Neural progenitor cell (in vitro differentiated cells): ENCODE measurements at regions not wholly inside any gene's neighbourhood (a gene's known extent, or its start where the extent isn't known, plus 50 kb on each side); places are given as distances from the start of the nearest gene placed in this dataset.

ENCODE experiments used
- CTCF ChIP-seq: fragments of 200-600 bp; sonication (generic); IDR thresholded peaks from 2 replicates; pipeline ENCODE4 v1.5.1; 2017; ENCODE audit warnings: antibody characterized with exemption, mild to moderate bottlenecking
- EZH2 ChIP-seq: fragments of 200-600 bp; sonication (generic); IDR thresholded peaks from 2 replicates; pipeline ENCODE4 v1.6.1; 2017; ENCODE audit warnings: antibody characterized with exemption, mild to moderate bottlenecking, moderate library complexity
- EZH2phosphoT487 ChIP-seq: fragments of 200-600 bp; sonication (generic); IDR thresholded peaks from 2 replicates; pipeline ENCODE4 v1.6.1; 2017; ENCODE audit warnings: antibody characterized with exemption

DNA sequence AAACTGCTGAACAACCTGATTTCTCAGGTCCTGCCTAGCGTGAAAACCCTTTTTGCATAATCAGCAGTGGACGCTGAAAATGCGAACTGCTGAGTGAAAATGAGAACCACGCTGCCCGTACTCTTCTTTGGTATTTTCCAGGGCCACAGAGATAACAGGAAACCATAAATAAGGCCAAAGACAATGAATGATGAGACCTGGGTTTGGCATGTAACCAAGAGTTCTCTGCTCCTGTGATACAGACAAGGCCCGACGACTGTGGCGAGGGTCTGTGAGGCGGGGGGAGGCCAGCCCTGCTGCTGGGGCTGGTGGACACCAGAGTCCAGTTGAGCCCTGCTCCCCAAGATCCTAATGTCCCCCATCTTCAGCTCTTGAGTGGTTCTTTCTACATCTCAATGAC is 236.0 kb downstream of the WDR11 start:
- no peak for TF ChIP-seq CTCF
- no peak for TF ChIP-seq EZH2
- no peak for TF ChIP-seq EZH2phosphoT487
